Spleen (tissue), 11 donors: ENCODE measurements at regions not wholly inside any gene's neighbourhood (a gene's known extent, or its start where the extent isn't known, plus 50 kb on each side); places are given as distances from the start of the nearest gene placed in this dataset.

Experiments used
- DNase-seq: peaks from one replicate; pipeline ENCODE4 v3.0.0-alpha.2; 2020
- H3K27ac ChIP-seq, 8 donors: fragments of 200-600 bp; sonication (generic) in 7 of 8; 1 replicate in 4 of 8; 2 replicates in 4 of 8; pipeline versions ENCODE4 v1.5.0 to v1.8.0; 2016 to 2021; ENCODE audit warnings: inconsistent platforms in 4 of 8, mild to moderate bottlenecking in 4 of 8, moderate library complexity in 1 of 8
- H3K27me3 ChIP-seq, 7 donors: fragments of 200-600 bp; sonication (generic) in 6 of 7; replicated peaks in 1 of 7; 1 replicate in 4 of 7; 2 replicates in 3 of 7; pipeline versions ENCODE4 v1.5.0 to v1.8.0; 2016 to 2021; ENCODE audit warnings: inconsistent platforms in 3 of 7, mild to moderate bottlenecking in 1 of 7
- H3K36me3 ChIP-seq, 6 donors: fragments of 200-600 bp; sonication (generic) in 5 of 6; 1 replicate in 4 of 6; 2 replicates in 2 of 6; pipeline versions ENCODE4 v1.5.0 to v1.8.0; 2016 to 2021; ENCODE audit warnings: inconsistent platforms in 2 of 6
- H3K4me1 ChIP-seq, 6 donors: fragments of 200-600 bp; sonication (generic) in 5 of 6; 1 replicate in 3 of 6; 2 replicates in 3 of 6; pipeline versions ENCODE4 v1.5.0 to v1.8.0; 2016 to 2021; ENCODE audit warnings: inconsistent platforms in 3 of 6
- H3K4me3 ChIP-seq, 8 donors: fragments of 200-600 bp; sonication (generic) in 7 of 8; 1 replicate in 4 of 8; 2 replicates in 4 of 8; pipeline versions ENCODE4 v1.5.0 to v1.8.0; 2016 to 2021; ENCODE audit warnings: inconsistent platforms in 4 of 8, mild to moderate bottlenecking in 4 of 8, moderate library complexity in 2 of 8
- H3K9me3 ChIP-seq, 8 donors: fragments of 200-600 bp; sonication (generic) in 7 of 8; 1 replicate in 4 of 8; 2 replicates in 4 of 8; pipeline versions ENCODE4 v1.5.0 to v1.8.0; 2016 to 2021; ENCODE audit warnings: inconsistent platforms in 4 of 8
- CTCF ChIP-seq, 11 experiments: fragments of 200-600 bp in 7 of 11; fragments of 450-650 bp in 4 of 11; sonication (generic) in 4 of 11; IDR thresholded peaks in 8 of 11; conservative IDR thresholded peaks in 3 of 11; 1 replicate in 7 of 11; 2 replicates in 4 of 11; pipeline versions ENCODE4 v1.4.0 to v1.8.0; 2016 to 2021; ENCODE audit warnings: antibody characterized with exemption in 11 of 11, inconsistent platforms in 4 of 11, mild to moderate bottlenecking in 1 of 11
- POLR2A ChIP-seq, 3 donors: fragments of 450-650 bp; IDR thresholded peaks; one replicate each; pipeline ENCODE4 v1.5.1; 2017; ENCODE audit warnings: antibody characterized with exemption in 3 of 3, mild to moderate bottlenecking in 1 of 3
- POLR2AphosphoS5 ChIP-seq, 3 donors: sonication (generic); formaldehyde crosslinking; IDR thresholded peaks; one replicate each; pipeline ENCODE4 v1.5.1; 2017; ENCODE audit warnings: antibody characterized with exemption in 3 of 3
- WGBS, 5 donors: extraction: QIAGEN DNeasy Blood & Tissue Kit in 3 of 5; methylation state at CpG; one replicate each; pipeline versions ENCODE4 v1.1.5 to v1.1.7; 2013 to 2018; 5-methylcytosine and 5-hydroxymethylcytosine counted together
- intact Hi-C: fragments of 100-400 bp; cut with DNase I; formaldehyde crosslinking; loops from one replicate; pipeline ENCODE4 v1.15.0; 2023; ENCODE audit warnings: low total_unique reads
- donor health status: healthy with polysubstance abuse.
- donor health status: DM: no; HTN: no; CAD: no; lungs with moderate emphysema.
- donor health status: DM: no; HTN: no; CAD: no.
- donor health status: Bipolar disorder and iron deficiency.
- donor health status: healthy.
- donor health status: DM: no; HTN: no; CAD: no.
- donor health status: DM: yes; HTN: yes; CAD: no.

- WGBS, 5 donors: 91 to 94% (median 93%) methylated on average over 4 of the region's 4 CpGs
- Histone ChIP-seq H3K36me3 (no peaks in the 10 kb centered on the region), H3K9me3 (no peaks in the 10 kb centered on the region), H3K27ac (no peak overlapping the region), H3K27me3 (no peaks in the 10 kb centered on the region), H3K4me1 (peaks cover 0 to 18% (median 14%) of the 10 kb centered on the region in 6 donors), H3K4me3 (no peak overlapping the region)
- no peak for DNase-seq
- TF ChIP-seq CTCF (IDR thresholded peaks at IDR 0.05 in 8 of 11, conservative IDR thresholded peaks at IDR 0.05 in 3 of 11) (no peak), POLR2A (IDR thresholded peaks at IDR 0.05) (no peak), POLR2AphosphoS5 (IDR thresholded peaks at IDR 0.05) (no peak)
- intact Hi-C loops: no loop called here
These were observed 170.3 kb upstream of the TNFAIP3 start for GRCh38 chr6:137696765-137697164.

- intact Hi-C loops: no loop called here
- WGBS, 5 donors: 58 to 80% (median 71%) methylated on average over 2 of the region's 2 CpGs
- DNase-seq: no peak
- no peaks in the 10 kb centered on the region for H3K9me3 ChIP-seq
- H3K27ac ChIP-seq: no peak overlapping the region
- no peak overlapping the region for H3K4me3 ChIP-seq
- H3K27me3 ChIP-seq: no peaks in the 10 kb centered on the region
- no peaks in the 10 kb centered on the region for H3K36me3 ChIP-seq
- TF ChIP-seq POLR2A (IDR thresholded peaks at IDR 0.05) (no peak), POLR2AphosphoS5 (IDR thresholded peaks at IDR 0.05) (no peak), CTCF (IDR thresholded peaks at IDR 0.05 in 8 of 11, conservative IDR thresholded peaks at IDR 0.05 in 3 of 11) (no peak)
- H3K4me1 ChIP-seq: peaks cover 0 to 18% (median 14%) of the 10 kb centered on the region in 6 donors
These were observed 169.7 kb upstream of the TNFAIP3 start for GRCh38 chr6:137697267-137697938.

GRCh38 chr6:137698636-137699030 lies 168.4 kb upstream of the TNFAIP3 start:
- Histone ChIP-seq H3K9me3 (no peaks in the 10 kb centered on the region), H3K36me3 (no peaks in the 10 kb centered on the region), H3K27ac (peak overlapping the region in 3 of 8 donors; percentile 32 to 70 (median 39)), H3K4me1 (peaks cover 0 to 18% (median 14%) of the 10 kb centered on the region in 6 donors), H3K27me3 (no peaks in the 10 kb centered on the region), H3K4me3 (no peak overlapping the region)
- TF ChIP-seq POLR2A (IDR thresholded peaks at IDR 0.05) (no peak), CTCF (IDR thresholded peaks at IDR 0.05 in 8 of 11, conservative IDR thresholded peaks at IDR 0.05 in 3 of 11) (no peak), POLR2AphosphoS5 (IDR thresholded peaks at IDR 0.05) (no peak)
- WGBS, 5 donors: 20 to 47% (median 23%) methylated on average over 3 of the region's 3 CpGs
- intact Hi-C loops: no loop called here
- DNase-seq: no peak

GRCh38 chr6:137699031-137699683 lies 167.9 kb upstream of the TNFAIP3 start:
- TF ChIP-seq POLR2AphosphoS5 (IDR thresholded peaks at IDR 0.05): no peak
- no peak for TF ChIP-seq POLR2A (IDR thresholded peaks at IDR 0.05)
- no peak for TF ChIP-seq CTCF (IDR thresholded peaks at IDR 0.05 in 8 of 11, conservative IDR thresholded peaks at IDR 0.05 in 3 of 11)
- no peak for DNase-seq
- intact Hi-C loops: no loop called here
- Histone ChIP-seq H3K9me3 (no peaks in the 10 kb centered on the region), H3K27ac (peak overlapping the region in 3 of 8 donors; percentile 32 to 70 (median 39)), H3K4me1 (peaks cover 0 to 18% (median 14%) of the 10 kb centered on the region in 6 donors), H3K27me3 (no peaks in the 10 kb centered on the region), H3K4me3 (no peak overlapping the region), H3K36me3 (no peaks in the 10 kb centered on the region)
- WGBS, 5 donors: 14 to 31% (median 20%) methylated on average over 5 of the region's 5 CpGs
